ENCODE measurements at regions not wholly inside any gene's neighbourhood (a gene's known extent, or its start where the extent isn't known, plus 50 kb on each side); places are given as distances from the start of the nearest gene placed in this dataset.
"Not testable (repeated sequence)": the region's sequence is repeated elsewhere in the genome, so short reads cannot be mapped to it uniquely, and the experiment has no call there.

GRCh38 chr3:87121856-87122255 lies 105.3 kb upstream of the CHMP2B start:
- TF ChIP-seq, protein P1, sequence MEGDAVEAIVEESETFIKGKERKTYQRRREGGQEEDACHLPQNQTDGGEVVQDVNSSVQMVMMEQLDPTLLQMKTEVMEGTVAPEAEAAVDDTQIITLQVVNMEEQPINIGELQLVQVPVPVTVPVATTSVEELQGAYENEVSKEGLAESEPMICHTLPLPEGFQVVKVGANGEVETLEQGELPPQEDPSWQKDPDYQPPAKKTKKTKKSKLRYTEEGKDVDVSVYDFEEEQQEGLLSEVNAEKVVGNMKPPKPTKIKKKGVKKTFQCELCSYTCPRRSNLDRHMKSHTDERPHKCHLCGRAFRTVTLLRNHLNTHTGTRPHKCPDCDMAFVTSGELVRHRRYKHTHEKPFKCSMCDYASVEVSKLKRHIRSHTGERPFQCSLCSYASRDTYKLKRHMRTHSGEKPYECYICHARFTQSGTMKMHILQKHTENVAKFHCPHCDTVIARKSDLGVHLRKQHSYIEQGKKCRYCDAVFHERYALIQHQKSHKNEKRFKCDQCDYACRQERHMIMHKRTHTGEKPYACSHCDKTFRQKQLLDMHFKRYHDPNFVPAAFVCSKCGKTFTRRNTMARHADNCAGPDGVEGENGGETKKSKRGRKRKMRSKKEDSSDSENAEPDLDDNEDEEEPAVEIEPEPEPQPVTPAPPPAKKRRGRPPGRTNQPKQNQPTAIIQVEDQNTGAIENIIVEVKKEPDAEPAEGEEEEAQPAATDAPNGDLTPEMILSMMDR (IDR thresholded peaks at IDR 0.05; ENCODE audit: poor library complexity, severe bottlenecking) = no peak
- ATAC-seq (ENCODE audit: low read depth) = no peak

GRCh38 chr3:87120881-87121280 lies 106.2 kb upstream of the CHMP2B start:
- Histone ChIP-seq H3K4me3 (ENCODE audit: severe bottlenecking) (no peak overlapping the region), H3K27ac (ENCODE audit: poor library complexity, severe bottlenecking) (no peak overlapping the region), H3K4me1 (ENCODE audit: insufficient read depth, poor library complexity, severe bottlenecking) (no peaks in the 10 kb centered on the region), H3K9me3 (ENCODE audit: severe bottlenecking) (no peaks in the 10 kb centered on the region), H3K36me3 (ENCODE audit: low read depth) (no peaks in the 10 kb centered on the region), H3K27me3 (ENCODE audit: insufficient read depth, poor library complexity, severe bottlenecking) (no peaks in the 10 kb centered on the region)
- TF ChIP-seq, protein P1 (IDR thresholded peaks at IDR 0.05; ENCODE audit: poor library complexity, severe bottlenecking) = no peak
- ATAC-seq (ENCODE audit: low read depth) (no peak), DNase-seq (ENCODE audit: low spot score) (no peak)

More at GRCh38 chr3:87121856-87122255, 105.3 kb upstream of the CHMP2B start:
- H3K27ac ChIP-seq (ENCODE audit: poor library complexity, severe bottlenecking) = no peak overlapping the region
- no peaks in the 10 kb centered on the region for H3K27me3 ChIP-seq (ENCODE audit: insufficient read depth, poor library complexity, severe bottlenecking)
- H3K4me3 ChIP-seq (ENCODE audit: severe bottlenecking) = no peak overlapping the region
- no peaks in the 10 kb centered on the region for H3K36me3 ChIP-seq (ENCODE audit: low read depth)
- no peaks in the 10 kb centered on the region for H3K9me3 ChIP-seq (ENCODE audit: severe bottlenecking)
- no peaks in the 10 kb centered on the region for H3K4me1 ChIP-seq (ENCODE audit: insufficient read depth, poor library complexity, severe bottlenecking)
- no peak for DNase-seq (ENCODE audit: low spot score)

GRCh38 chr3:87120236-87120635 lies 106.9 kb upstream of the CHMP2B start:
- ATAC-seq (ENCODE audit: low read depth) (no peak), DNase-seq (ENCODE audit: low spot score) (no peak)
- H3K4me1 ChIP-seq (ENCODE audit: insufficient read depth, poor library complexity, severe bottlenecking) = no peaks in the 10 kb centered on the region
- no peaks in the 10 kb centered on the region for H3K9me3 ChIP-seq (ENCODE audit: severe bottlenecking)
- H3K36me3 ChIP-seq (ENCODE audit: low read depth) = no peaks in the 10 kb centered on the region
- TF ChIP-seq, protein P1 (IDR thresholded peaks at IDR 0.05; ENCODE audit: poor library complexity, severe bottlenecking) = no peak
- H3K27ac ChIP-seq (ENCODE audit: poor library complexity, severe bottlenecking) = no peak overlapping the region
- no peaks in the 10 kb centered on the region for H3K27me3 ChIP-seq (ENCODE audit: insufficient read depth, poor library complexity, severe bottlenecking)
- H3K4me3 ChIP-seq (ENCODE audit: severe bottlenecking) = no peak overlapping the region

DNA sequence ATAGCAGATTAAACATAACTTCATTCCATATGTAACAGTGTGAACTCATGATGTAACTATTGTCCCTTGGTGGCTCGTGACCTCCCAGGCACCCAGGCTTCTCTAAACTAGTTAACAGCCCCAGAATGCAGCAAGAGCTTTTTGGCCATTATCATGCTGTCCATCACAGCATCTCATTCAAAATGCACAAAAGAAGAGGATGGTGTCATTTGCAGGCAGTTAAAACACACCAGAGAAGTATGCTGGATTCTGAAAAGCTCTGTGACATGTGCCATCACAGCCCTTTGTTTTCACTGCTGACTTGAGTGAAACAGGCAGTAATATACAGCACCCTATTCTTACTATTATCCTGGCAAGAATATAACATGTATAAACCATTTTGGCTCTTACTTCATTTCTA lies 117.6 kb upstream of the CHMP2B start:
- Histone ChIP-seq H3K27ac (ENCODE audit: poor library complexity, severe bottlenecking) (no peak overlapping the region), H3K27me3 (ENCODE audit: insufficient read depth, poor library complexity, severe bottlenecking) (no peaks in the 10 kb centered on the region), H3K4me3 (ENCODE audit: severe bottlenecking) (no peak overlapping the region), H3K9me3 (ENCODE audit: severe bottlenecking) (no peaks in the 10 kb centered on the region), H3K4me1 (ENCODE audit: insufficient read depth, poor library complexity, severe bottlenecking) (no peaks in the 10 kb centered on the region), H3K36me3 (ENCODE audit: low read depth) (no peaks in the 10 kb centered on the region)
- DNase-seq (ENCODE audit: low spot score) (no peak), ATAC-seq (ENCODE audit: low read depth) (no peak)
- TF ChIP-seq, protein P1 (IDR thresholded peaks at IDR 0.05; ENCODE audit: poor library complexity, severe bottlenecking) = no peak

GRCh38 chr3:87101861-87102625 lies 111.1 kb upstream of the VGLL3 start:
- no peaks in the 10 kb centered on the region for H3K4me1 ChIP-seq (ENCODE audit: insufficient read depth, poor library complexity, severe bottlenecking)
- H3K27ac ChIP-seq (ENCODE audit: poor library complexity, severe bottlenecking) = no peak overlapping the region
- DNase-seq (ENCODE audit: low spot score) (no peak), ATAC-seq (ENCODE audit: low read depth) (no peak)
- H3K4me3 ChIP-seq (ENCODE audit: severe bottlenecking) = no peak overlapping the region
- H3K9me3 ChIP-seq (ENCODE audit: severe bottlenecking) = no peaks in the 10 kb centered on the region
- TF ChIP-seq, protein P1 (IDR thresholded peaks at IDR 0.05; ENCODE audit: poor library complexity, severe bottlenecking) = no peak
- H3K36me3 ChIP-seq (ENCODE audit: low read depth) = no peaks in the 10 kb centered on the region
- no peaks in the 10 kb centered on the region for H3K27me3 ChIP-seq (ENCODE audit: insufficient read depth, poor library complexity, severe bottlenecking)

GRCh38 chr3:87097733-87098132 lies 106.8 kb upstream of the VGLL3 start:
- not testable (repeated sequence) for H3K27me3 ChIP-seq (ENCODE audit: insufficient read depth, poor library complexity, severe bottlenecking); ATAC-seq (ENCODE audit: low read depth); H3K36me3 ChIP-seq (ENCODE audit: low read depth); H3K27ac ChIP-seq (ENCODE audit: poor library complexity, severe bottlenecking); H3K4me3 ChIP-seq (ENCODE audit: severe bottlenecking); DNase-seq (ENCODE audit: low spot score); H3K9me3 ChIP-seq (ENCODE audit: severe bottlenecking); H3K4me1 ChIP-seq (ENCODE audit: insufficient read depth, poor library complexity, severe bottlenecking)

Measured in RWPE2 (cell line).